Limb (tissue), 2 donors: ENCODE measurements at regions not wholly inside any gene's neighbourhood (a gene's known extent, or its start where the extent isn't known, plus 50 kb on each side); places are given as distances from the start of the nearest gene placed in this dataset.

Experiments
- DNase-seq, 2 donors: peaks; one replicate each; pipeline ENCODE4 v3.0.0-alpha.2; 2016; ENCODE audit errors: extremely low spot score in 2 of 2

DNA sequence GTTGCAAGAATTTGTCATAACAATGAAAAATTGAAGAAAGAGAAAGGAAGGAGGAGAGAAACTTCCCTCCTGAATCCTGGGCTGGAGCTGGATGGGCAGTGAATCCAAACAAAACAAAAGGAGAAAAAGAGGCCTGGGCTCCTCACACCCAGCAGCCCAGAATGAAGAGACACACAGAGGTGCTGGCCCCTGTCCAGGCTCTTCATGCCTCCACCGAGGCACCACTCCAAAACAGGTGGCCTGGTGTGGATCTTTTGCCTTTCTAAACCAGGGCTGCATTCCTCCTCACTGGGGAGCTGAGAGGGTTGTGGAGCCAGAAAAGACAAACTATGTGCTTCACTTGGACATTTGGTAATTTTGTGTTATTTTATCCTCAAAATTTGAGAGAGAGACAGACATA, 76.0 kb downstream of the FAM124B start:
- DNase-seq, result no peak

DNA sequence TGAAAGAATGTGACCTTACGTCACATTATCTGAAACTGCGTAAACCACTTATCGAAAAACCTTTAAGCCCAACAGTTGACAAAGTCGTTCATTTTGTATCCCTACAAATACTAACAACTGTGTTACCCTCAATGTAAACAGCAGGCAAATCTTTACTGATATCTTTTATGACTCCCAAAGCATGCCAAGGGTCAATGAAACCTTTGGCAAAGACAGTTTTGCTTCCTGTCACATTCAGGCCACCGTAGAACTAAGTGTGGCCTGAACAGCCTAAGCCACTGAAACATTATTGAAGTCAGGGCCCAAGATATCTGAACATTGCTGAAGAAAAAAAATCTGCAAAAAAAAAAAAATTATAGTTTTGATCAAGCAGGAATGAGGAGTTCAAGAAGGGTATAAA, 77.3 kb downstream of the FAM124B start:
- DNase-seq, result no peak

DNA sequence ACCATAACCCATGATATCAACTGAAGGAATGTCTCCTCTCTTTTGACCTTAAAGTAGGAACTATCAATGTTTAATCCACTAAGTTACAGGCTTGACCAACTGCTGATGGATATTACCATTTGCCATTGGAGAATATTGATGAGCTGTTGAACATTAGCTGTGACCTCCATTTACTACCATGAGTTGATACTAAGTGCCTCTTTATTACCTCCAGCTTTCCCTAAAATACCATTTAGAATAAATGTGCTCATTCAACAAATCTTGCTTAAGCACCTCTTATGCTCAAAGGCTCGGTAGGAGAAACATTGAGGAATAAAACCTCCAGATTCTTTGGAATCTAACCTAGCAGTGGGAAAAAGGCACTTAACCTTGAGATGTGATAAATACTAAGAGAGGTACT, 81.2 kb downstream of the FAM124B start:
- DNase-seq, result no peak

DNA sequence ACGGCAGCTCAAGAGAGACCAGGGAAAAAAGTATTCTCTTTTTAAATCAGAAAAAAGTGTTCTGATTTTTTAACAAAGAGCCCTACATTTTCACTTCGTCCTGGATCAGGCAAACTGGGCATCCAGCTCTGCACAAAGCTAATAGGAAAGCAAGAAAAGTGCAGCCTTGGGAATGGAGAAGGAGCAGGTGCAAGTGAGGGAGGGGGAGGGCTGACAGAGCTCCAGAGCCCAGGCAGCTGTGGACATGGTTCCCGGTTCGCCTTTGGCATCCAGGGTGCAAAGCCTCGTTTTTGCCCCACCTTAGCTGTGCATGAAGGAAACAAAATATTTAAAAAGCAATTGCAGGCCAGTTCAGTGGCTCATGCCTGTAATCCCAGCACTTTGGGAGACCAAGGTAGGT, 82.2 kb downstream of the FAM124B start:
- peak; percentile 19 to 50 for DNase-seq

DNA sequence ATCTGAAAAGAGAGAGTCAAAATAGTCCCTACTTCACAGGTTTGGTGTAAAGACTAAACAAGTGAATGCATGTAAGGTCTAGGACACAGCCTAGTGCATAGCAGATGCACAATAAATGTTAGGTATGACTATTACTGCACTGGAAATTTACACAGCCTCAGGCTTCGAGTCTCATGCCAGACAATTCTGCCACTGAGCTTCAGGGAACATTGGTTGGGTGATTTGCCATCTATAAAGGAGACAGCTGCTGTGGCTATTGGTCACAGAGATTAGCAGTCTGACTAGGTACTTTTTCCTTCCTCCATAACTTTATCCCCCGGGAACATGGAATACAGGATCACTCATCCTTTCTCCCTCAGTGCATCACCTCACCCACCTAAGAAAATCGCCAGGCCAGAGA, 89.2 kb downstream of the FAM124B start:
- DNase-seq, result no peak

DNA sequence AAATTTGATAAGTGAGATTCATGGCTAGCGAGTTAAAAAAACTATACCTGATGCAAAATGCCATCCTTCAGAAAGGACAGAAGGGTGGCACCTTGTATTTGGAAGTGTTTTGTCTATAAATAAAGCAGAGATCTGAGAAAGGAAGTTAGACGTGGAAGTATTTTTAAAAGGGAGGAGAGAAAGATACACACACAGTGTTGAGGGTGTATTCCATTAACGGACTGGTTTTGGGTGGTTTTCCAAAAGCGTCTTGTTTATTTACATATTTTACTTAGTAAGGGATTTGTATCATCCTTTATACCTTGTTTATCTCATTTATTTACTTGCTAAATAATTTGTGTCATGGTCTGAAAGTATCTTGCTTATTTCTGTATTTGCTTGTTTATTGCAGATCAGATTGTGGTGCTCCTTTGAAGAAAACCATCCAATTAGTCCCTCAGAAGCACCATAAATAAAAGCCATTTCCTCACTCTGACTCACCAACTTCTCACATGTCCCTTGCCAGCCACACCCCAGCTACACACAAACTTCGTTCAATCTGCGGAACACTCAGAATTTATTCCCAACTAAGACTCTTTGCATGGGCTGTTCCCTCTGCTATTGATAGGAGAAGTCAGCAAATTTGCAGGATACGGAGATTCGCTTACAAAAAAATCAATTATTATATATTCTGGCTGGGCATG, 90.8 kb downstream of the FAM124B start:
- DNase-seq, result no peak

DNA sequence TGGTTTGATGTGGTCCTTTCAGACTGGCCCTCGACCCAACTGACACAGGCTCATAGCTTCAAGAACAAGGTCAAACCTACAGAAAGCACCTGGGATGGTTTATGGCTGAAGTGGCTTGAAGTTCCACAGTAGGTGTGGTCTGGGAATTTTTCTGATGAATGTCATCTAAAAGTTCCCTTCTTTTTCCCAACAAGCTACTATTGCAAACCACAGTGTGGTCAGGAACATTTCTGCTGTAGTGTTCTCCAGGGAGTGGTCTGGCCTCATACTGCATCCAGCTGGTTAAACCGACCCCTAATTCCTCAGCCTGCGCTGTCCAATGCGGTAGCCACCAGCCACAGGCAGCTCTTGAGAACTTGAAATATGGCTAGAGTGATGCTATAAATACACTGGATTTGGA, 92.7 kb downstream of the FAM124B start:
- DNase-seq, result peak in 1 of 2 donors; percentile 3

DNA sequence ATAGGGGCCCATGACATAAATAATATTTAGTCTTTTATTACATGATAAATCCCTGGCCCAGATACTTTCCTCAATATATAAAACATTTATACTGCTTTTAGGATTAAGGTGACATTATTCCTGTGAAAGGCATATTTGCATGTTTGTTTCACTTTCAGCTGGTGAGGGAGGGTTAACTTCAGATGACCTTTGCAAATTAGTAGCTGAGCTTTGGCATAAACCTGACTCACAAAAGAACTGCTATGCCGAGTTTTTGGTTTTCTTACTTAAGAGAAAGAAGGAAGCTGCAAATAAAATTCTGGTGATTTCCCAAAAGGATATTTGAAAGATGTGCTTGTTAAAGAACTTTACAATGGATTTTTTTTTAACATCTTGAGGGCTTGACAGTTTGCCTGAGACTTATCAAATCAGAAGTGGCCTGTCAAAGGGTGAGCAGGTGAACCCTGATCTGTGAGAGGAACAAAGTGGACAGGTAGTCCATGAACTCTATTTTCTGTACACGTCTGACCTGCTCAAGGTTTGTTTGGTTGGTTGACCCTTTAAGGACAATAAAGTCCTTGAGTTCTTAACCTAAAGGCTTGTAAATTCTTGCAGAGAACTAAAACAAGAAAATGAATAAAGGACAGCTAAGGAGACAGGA, 93.5 kb downstream of the FAM124B start:
- no peak for DNase-seq

DNA sequence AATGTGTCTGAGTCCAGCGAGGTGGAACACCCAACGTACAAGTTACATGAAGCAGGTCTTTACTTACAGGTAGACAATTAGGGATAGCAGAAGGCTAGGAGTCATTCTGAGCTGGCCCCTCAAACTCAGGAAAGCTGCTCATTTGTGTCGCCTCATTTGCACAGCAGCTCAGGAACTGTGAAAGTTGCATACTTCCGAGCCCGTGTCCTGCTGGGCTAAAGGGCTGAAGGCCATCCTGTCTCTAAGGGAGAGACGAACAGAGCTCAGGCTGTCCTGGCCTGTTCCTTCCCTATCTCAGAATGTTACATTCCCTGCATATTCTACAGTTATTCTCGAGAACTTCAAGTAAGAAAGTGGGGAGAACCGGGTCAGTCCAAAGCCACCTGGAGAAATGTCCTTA, 99.0 kb downstream of the FAM124B start:
- DNase-seq, result no peak

DNA sequence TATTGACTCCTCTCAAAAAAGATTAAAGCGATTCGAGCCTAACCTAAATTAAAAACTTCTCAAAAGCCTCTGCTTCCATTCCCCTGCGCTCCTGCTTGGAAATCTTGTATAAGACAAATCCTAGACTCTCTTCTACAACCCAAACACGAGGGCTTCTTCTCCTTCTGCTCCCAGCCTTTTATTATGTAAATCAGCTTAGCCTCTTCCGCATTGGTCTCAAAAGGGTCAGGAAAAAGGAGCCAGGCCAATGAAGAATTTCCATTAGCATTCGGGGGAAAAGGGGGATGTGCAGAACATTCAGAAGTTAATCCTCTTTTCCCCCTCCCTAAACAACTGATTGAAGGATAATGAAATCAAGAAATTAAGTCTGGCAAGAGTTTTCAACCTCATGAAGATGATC, 107.9 kb downstream of the FAM124B start:
- DNase-seq, result no peak

DNA sequence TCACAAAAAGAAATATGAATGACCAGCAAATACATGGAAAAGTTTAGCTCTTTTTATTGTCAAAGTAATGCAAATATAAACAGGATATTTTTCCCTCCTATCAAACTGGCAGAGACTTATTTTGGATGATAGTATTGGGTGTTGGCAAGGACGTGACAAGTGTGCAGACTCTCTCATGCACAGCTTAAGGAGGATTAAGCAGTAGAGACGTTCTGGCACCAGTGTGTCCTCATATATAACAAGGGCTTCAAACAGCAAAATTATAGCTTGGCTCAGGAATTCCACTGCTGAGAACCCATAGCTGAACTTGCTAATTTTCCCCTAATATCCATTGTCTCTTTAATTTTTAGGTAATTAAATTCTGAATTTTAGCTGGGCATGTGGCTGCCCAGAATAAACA, 114.4 kb downstream of the FAM124B start:
- no peak for DNase-seq

DNA sequence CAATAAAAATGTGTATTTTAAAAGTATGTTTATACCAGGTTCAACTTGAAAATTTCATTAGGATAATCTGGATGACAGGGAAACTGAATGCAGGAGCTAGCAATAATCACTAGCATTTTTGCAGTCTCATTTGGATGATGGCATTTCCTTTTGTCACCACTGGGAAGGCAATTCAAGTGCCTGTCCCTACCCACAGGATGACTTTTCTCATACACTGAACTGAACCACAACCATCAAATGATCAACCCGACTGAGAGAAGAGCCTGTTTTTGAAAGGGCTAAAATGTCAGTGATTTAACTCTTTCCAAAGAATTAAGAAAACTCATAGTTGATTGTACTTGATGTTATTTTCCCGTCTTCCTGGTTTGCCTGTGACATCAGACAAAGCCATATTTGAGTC, 115.0 kb downstream of the FAM124B start:
- no peak for DNase-seq

DNA sequence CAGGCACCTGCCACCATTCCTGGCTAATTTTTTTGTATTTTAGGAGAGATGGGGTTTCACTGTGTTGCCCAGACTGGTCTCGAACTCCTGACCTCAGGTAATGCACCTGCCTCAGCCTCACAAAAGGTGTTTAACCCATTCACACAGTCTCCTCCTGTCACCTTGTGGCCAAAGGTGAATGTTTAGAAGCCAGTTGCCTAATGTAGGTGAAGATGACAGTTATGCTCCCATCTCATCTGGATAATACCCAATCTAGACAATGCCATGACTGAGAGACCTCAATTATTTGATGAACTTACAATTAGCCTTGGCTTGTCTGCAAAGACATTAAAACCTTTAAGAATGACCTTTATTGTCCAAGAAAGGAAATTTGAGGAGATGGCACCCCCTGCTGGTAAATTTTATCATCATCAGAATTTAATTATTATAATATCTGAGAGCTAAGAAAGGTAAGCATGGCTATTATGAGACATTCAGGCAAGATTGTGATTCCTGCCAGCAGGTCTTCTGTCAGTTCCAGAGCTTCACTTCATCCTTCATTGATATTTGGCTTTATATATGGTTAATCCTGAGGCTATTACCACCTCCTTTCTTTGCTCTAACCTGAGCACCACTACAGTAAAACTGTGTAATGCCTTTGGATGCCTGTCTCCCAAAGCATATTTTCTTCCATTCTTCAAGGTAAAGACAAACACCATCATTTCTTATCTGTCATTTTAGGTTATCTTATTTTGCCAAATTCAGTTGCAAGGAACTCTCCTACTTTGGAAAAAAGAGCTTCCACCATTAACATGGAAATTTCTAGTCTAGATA, 117.6 kb downstream of the FAM124B start:
- DNase-seq, result peak in 1 of 2 donors; percentile 23

DNA sequence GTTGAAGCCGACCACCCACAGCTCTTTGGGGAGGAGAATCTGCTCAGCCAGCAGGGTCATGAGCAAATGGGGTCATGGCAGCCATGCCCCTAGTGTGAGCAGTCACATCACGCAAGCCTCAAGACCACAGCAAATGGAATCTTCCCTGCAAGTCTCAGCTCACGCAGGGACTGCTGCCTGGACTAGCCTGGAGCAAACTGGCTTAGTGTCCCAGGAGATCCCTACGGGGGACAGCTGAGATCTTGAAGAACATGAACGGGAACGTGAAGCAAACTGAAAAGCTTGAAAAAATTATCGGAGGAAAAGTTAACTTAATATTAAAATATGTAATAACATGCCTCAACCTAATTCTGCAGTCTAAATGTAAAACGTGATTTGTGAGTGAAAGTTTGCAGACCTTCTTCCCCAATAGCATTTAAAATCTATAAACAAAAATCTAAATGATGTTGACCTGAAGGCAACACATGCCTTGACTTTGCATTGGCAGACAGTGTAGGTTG, 118.4 kb downstream of the FAM124B start:
- no peak for DNase-seq

DNA sequence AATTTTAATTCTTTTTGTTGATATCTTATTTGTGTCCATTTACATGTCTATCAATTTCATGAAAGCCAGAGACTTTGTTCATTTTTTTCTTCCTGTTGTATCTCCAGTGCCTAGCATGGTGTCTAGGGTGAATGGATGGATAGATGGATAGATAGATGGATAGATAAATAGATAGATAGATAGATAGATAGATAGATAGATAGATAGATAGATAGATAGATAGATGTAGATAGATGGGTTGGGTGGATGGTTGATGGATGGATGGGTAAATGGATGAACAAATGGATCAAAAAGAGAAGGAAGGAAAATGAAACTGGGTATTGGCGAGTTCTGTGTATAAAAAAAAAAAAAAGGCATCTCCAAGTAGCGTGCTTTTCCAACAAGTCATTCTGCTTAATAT, 120.5 kb downstream of the FAM124B start:
- no peak for DNase-seq

DNA sequence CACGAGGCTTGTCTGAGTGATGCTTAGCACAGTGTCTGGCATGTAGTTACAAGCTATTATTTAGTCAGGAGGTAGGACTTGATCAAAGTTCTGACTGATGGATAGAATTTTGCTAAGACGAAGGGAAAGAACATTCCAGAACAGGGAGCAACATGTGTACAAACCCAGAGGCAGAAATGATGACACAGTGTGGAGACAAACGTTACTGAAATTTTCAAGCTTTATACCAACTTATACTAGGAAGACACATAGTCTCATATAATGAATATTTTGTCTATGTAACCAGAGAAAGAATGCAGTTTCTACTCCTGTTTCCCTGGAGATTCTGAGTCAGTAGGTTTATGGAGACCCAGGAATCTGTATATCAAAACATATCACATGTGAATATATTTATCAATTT, 123.4 kb downstream of the FAM124B start:
- no peak for DNase-seq

DNA sequence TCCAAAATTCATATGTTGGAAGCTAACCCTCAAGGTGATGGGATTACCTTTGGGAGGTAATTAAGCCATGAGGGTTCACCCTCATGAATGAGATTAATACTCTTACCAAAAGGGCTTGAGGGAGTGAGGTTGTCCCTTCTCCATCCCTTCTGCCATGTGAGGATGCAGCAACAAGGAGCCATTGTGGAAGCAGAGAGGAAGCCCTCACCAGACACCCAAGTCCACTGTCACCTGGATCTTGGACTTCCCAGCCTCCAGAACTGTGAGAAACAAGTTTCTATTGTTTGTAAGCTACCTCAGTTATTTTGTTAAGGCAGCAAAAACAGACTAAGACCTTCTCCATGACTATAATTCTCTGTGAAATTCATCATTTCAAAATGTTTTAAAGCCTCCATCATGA, 125.7 kb downstream of the FAM124B start:
- no peak for DNase-seq

DNA sequence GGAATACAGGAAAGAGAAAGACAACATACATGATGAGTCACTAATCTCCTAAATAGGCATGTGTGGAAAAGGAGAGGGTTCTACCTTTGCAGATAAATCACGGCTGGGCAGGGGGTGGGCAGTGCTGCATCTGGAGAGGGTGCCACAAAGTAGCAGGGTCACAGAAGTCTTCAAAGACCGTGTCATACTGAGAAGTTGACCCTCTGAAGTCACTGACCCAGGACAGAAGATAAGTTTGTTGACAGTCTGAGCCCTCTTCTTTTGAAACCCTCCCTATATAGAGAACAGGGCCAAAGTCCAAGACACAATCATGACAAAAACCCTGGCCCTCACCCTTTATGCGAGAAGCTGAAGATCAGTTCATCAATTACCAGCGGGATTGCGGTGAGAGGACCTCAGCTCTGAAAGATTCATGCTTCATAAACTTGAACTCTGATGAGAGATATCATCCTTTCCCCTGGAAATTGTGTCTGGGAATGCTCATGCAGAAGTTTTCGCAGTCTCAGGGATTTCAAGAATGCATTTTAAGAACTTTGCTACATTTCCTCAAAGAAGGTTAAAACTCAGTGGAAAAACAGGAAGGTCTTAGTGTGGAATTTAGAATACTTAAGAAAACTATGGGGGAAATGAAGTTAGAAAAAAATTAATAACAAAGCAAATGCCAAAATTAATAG, 129.5 kb downstream of the FAM124B start:
- DNase-seq, result no peak

DNA sequence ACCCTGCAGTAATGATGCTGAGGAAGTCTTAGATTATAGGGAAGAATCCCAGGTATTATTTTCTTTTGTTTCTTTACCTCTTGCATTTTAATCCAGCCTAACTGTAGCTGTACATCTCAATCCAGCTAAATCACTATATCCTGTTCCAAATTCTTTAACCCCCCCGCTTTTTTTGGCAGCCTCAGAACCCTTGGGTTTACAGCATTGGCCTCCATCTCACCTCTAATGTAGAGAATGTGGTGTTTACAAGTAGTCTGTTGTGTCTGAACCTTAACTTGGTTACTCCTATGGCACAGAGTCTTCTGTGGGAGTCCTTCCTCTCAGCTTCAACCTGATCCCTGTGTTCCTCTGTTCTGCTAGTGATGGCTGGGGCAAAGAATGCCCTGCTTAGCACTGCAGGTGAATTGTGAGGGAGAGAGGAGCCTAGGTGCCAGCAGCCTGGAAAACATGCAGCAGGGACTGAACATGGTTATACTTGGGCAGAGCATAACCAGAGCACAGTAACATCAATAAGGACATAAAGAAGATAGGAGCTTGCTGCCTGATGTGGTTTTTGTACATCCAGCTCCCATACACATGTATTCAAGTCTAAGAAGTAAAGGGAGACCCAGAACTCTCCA, 130.2 kb downstream of the FAM124B start:
- peak in 1 of 2 donors; percentile 27 for DNase-seq

DNA sequence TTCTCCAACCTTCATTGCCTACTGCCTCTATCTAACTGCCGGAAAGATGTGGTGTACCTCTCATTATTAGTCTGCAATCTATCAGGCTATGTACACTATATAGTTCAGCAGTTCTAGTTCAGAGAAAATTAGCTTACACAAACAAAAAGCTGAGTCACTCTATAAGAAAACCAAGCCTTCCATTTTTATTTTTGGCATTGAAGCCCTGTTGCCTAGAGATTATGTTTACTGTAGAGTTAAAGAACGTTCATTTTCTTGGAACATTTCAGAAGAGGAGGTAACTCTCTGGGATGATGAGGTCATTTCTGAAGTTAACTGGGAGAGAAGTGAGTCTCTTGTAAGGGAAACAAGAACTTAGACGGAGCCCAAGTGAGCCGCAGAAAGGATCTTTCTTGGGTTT, 133.5 kb downstream of the FAM124B start:
- DNase-seq, result peak in 1 of 2 donors; percentile 82

DNA sequence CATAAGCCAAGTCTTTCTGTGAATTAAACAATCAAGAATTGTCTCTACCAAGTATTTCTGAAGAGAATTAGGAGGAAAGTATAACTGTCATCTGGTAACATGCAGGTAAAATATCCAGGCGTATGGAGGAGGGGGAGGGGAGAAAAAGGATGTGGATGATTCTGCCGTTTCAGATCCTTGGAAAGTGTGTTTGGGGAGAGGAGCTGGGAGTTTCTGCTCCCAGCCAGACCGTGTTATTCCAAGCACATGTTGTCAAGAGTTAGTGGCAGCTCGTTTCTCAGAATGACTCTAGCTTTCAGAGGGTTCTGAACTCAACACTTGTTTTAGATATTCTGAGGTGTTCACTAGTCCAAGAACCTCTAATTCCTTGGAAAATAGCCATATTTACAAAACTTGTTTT, 137.6 kb downstream of the FAM124B start:
- DNase-seq, result no peak
